ENCODE measurements at regions not wholly inside any gene's neighbourhood (a gene's known extent, or its start where the extent isn't known, plus 50 kb on each side); places are given as distances from the start of the nearest gene placed in this dataset.

GRCh38 chr9:118336250-118336942 lies 632.2 kb downstream of the TLR4 start:
- TF ChIP-seq, protein P1, sequence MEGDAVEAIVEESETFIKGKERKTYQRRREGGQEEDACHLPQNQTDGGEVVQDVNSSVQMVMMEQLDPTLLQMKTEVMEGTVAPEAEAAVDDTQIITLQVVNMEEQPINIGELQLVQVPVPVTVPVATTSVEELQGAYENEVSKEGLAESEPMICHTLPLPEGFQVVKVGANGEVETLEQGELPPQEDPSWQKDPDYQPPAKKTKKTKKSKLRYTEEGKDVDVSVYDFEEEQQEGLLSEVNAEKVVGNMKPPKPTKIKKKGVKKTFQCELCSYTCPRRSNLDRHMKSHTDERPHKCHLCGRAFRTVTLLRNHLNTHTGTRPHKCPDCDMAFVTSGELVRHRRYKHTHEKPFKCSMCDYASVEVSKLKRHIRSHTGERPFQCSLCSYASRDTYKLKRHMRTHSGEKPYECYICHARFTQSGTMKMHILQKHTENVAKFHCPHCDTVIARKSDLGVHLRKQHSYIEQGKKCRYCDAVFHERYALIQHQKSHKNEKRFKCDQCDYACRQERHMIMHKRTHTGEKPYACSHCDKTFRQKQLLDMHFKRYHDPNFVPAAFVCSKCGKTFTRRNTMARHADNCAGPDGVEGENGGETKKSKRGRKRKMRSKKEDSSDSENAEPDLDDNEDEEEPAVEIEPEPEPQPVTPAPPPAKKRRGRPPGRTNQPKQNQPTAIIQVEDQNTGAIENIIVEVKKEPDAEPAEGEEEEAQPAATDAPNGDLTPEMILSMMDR (tag by site-specific recombination; IDR thresholded peaks at IDR 0.05), result no peak
- TF ChIP-seq ZNF398 (tag by site-specific recombination; IDR thresholded peaks at IDR 0.05) (no peak), ZNF449 (tag by site-specific recombination; IDR thresholded peaks at IDR 0.05) (no peak), SP2 (tag by site-specific recombination; IDR thresholded peaks at IDR 0.05) (no peak), TCF7L2 (IDR thresholded peaks at IDR 0.05; ENCODE audit: borderline replicate concordance, low read depth, low read length) (no peak)
- TF ChIP-seq, protein P2, sequence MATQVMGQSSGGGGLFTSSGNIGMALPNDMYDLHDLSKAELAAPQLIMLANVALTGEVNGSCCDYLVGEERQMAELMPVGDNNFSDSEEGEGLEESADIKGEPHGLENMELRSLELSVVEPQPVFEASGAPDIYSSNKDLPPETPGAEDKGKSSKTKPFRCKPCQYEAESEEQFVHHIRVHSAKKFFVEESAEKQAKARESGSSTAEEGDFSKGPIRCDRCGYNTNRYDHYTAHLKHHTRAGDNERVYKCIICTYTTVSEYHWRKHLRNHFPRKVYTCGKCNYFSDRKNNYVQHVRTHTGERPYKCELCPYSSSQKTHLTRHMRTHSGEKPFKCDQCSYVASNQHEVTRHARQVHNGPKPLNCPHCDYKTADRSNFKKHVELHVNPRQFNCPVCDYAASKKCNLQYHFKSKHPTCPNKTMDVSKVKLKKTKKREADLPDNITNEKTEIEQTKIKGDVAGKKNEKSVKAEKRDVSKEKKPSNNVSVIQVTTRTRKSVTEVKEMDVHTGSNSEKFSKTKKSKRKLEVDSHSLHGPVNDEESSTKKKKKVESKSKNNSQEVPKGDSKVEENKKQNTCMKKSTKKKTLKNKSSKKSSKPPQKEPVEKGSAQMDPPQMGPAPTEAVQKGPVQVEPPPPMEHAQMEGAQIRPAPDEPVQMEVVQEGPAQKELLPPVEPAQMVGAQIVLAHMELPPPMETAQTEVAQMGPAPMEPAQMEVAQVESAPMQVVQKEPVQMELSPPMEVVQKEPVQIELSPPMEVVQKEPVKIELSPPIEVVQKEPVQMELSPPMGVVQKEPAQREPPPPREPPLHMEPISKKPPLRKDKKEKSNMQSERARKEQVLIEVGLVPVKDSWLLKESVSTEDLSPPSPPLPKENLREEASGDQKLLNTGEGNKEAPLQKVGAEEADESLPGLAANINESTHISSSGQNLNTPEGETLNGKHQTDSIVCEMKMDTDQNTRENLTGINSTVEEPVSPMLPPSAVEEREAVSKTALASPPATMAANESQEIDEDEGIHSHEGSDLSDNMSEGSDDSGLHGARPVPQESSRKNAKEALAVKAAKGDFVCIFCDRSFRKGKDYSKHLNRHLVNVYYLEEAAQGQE (tag by site-specific recombination; IDR thresholded peaks at IDR 0.05), result no peak

Measured in HEK293 (cell line).